ENCODE measurements at regions not wholly inside any gene's neighbourhood (a gene's known extent, or its start where the extent isn't known, plus 50 kb on each side); places are given as distances from the start of the nearest gene placed in this dataset.
"Not testable (repeated sequence)": the region's sequence is repeated elsewhere in the genome, so short reads cannot be mapped to it uniquely, and the experiment has no call there.

DNA sequence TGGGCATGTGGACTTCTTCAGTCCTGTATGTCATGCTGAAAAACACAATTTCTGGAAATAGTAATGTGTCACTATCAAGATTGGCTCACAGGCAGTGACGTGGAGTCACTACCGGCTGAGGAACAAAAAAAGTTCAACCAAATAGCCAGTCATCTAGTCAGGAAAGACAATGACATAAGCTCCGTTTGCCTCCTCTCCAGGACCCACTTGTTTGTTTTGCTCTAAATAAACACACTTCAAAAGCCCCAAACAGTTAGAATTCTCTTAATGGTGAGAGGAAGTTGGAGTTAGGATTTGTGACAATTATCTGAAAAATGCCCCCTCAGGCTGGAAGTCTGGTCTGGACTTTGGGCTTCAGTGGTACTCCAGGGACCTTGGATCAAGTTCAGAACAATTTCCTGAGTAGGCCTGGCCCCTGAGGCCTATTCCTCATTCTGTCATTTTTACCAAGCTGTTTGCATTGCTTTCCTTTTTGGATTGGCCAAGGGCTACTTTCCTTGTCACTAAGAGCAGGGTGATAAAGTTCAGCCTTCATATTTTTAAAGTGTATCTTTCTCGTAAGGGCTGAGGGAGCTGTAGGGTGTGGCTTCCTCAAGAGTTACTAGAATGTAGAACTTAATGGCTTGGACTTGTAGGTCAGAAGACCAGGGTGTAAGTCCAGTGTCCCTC, 98.9 kb downstream of the EOMES start:
- H3K4me3 Mint-ChIP-seq: no peak overlapping the region
- H3K27ac Mint-ChIP-seq: no peak overlapping the region
- DNase-seq (no peak), ATAC-seq (replicated peaks) (no peak)
- H3K4me1 Mint-ChIP-seq (ENCODE audit: low read depth in 2 of 2): peaks cover 28 to 46% of the 10 kb centered on the region in 2 donors
- no peaks in the 10 kb centered on the region for H3K27me3 Mint-ChIP-seq
- H3K9me3 Mint-ChIP-seq: no peaks in the 10 kb centered on the region
- no peaks in the 10 kb centered on the region for H3K36me3 Mint-ChIP-seq (ENCODE audit: insufficient read depth)

DNA sequence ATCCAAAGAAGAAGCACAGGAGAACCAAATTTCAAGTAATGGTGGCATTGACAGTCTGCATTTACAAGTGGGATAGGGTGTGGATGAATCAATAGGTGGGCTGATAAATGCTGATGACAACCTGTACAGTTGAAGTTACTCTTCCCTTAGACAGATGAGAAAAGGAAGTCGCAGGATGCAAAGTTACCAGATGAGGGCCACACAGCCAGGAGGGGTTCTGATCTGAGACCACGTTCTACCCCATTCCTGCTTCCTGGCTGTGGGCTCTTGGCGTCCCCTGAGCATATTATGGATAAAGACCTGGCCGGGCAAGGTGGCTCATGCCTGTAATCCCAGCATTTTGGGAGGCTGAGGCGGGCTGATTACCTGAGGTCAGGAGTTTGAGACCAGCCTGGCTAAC, 104.6 kb downstream of the EOMES start:
- peak overlapping the region in 1 of 2 donors; percentile 64 for H3K27ac Mint-ChIP-seq
- DNase-seq: no peak
- H3K4me3 Mint-ChIP-seq: no peak overlapping the region

DNA sequence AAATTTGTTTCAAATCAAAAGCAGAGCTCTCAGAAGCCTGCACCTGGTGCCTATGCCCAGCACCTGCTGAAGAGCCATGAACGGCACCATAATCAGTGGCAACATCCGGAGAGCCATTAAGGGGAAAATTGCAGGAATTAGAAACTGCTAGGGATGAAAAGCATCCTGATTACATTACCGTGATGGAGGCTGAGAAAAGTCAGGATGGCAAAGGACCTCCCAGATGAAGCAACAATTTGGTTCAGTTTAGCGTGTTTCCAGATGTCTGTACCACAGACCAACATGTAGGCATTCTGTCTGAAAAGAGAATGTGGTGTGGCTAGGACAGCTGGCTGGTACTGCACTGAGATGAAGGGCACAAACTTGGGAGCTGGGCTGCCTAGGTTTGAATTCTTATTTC, 106.1 kb downstream of the EOMES start:
- Mint-ChIP-seq H3K36me3 (ENCODE audit: insufficient read depth) (peaks cover 3% of the 10 kb centered on the region), H3K27ac (no peak overlapping the region), H3K4me1 (ENCODE audit: low read depth in 2 of 2) (peaks cover 0 to 5% of the 10 kb centered on the region in 2 donors), H3K9me3 (peaks cover 3 to 10% of the 10 kb centered on the region in 2 donors), H3K4me3 (no peak overlapping the region), H3K27me3 (no peaks in the 10 kb centered on the region)
- DNase-seq (no peak), ATAC-seq (replicated peaks) (no peak)

More for the DNA sequence above, 104.6 kb downstream of the EOMES start:
- H3K4me1 Mint-ChIP-seq (ENCODE audit: low read depth in 2 of 2): peaks cover 0 to 5% of the 10 kb centered on the region in 2 donors
- H3K27me3 Mint-ChIP-seq: no peaks in the 10 kb centered on the region
- ATAC-seq (replicated peaks): no peak
- peaks cover 3 to 10% of the 10 kb centered on the region in 2 donors for H3K9me3 Mint-ChIP-seq
- H3K36me3 Mint-ChIP-seq (ENCODE audit: insufficient read depth): peaks cover 3% of the 10 kb centered on the region

DNA sequence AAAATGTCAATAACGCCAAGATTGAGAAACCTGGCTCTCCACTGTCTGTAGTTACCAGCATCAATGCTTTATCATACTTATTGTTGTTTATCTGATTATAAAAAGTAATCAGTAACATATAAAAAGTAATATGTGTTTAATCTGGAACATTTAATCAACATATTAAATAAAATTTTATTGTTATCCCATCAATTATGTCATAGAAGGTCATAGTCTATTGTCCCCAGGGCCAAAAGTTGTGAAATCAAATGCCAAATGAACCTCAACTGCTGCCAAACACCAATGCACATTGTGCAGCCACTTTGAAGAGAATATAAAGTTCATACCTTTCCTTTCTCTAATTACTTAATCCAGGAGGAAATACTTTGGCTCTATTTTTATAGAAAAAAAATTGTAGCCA, 106.6 kb downstream of the EOMES start:
- H3K4me3 Mint-ChIP-seq: no peak overlapping the region
- no peak for DNase-seq
- peaks cover 3% of the 10 kb centered on the region for H3K36me3 Mint-ChIP-seq (ENCODE audit: insufficient read depth)
- H3K27ac Mint-ChIP-seq: no peak overlapping the region
- ATAC-seq (replicated peaks): no peak
- peaks cover 0 to 5% of the 10 kb centered on the region in 2 donors for H3K4me1 Mint-ChIP-seq (ENCODE audit: low read depth in 2 of 2)
- H3K27me3 Mint-ChIP-seq: no peaks in the 10 kb centered on the region
- peaks cover 3 to 10% of the 10 kb centered on the region in 2 donors for H3K9me3 Mint-ChIP-seq

DNA sequence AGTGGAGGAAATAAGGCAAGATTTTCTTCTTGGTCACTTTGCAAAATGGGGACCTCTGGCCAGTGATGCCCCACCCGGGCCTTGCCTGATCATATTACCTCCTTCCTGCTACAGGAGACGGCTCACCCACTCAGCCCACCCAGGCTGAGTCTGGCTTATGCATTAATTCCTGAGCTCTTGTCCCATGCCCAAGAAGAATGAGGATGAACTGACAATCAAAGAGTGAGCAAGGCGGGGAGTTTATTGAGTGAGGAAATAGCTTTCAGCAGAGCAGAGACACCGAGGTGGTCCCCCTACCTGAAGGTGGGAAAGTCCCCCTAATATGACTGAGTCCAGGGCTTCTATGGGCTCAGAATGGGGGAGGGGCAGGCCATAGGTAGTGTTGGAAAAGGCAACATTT, 107.5 kb downstream of the EOMES start:
- Mint-ChIP-seq H3K9me3 (peaks cover 3 to 10% of the 10 kb centered on the region in 2 donors), H3K36me3 (ENCODE audit: insufficient read depth) (peaks cover 3% of the 10 kb centered on the region), H3K4me1 (ENCODE audit: low read depth in 2 of 2) (no peaks in the 10 kb centered on the region), H3K27me3 (no peaks in the 10 kb centered on the region), H3K27ac (no peak overlapping the region), H3K4me3 (no peak overlapping the region)
- ATAC-seq (replicated peaks): no peak
- DNase-seq: no peak

DNA sequence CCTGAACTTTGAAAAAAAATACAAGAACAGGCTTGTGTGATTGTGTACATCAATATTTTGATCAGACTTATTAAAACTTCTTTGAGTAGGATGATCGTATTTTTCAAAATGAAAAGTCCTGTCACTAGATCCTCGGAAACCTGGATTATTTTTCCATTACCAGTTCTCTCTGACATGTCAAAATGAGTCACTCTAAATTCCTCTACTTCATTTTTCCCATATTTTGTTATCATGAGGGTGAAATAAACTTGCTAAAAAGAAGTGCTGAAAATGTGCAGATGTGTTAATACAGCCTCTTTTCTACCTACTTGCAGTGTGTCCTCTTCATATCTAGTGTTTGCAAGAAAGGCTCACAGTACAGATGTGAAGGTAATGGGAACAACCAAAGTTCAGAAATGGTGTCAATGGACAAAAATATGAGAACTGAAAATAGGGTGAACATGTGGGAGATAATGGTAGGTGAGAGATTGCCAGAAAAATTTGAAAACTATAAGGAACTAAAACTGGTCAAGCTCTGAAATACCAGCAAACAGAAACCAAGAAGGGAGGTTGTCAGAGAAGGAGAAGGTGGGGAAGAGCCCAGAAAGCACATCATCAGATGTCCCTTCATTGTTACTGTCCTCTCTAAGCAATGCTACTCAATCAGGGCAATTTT, 108.2 kb downstream of the EOMES start:
- ATAC-seq (replicated peaks) (no peak), DNase-seq (no peak)
- Mint-ChIP-seq H3K4me3 (no peak overlapping the region), H3K4me1 (ENCODE audit: low read depth in 2 of 2) (no peaks in the 10 kb centered on the region), H3K9me3 (peaks cover 3 to 10% of the 10 kb centered on the region in 2 donors), H3K27ac (no peak overlapping the region), H3K27me3 (no peaks in the 10 kb centered on the region), H3K36me3 (ENCODE audit: insufficient read depth) (peaks cover 3% of the 10 kb centered on the region)

DNA sequence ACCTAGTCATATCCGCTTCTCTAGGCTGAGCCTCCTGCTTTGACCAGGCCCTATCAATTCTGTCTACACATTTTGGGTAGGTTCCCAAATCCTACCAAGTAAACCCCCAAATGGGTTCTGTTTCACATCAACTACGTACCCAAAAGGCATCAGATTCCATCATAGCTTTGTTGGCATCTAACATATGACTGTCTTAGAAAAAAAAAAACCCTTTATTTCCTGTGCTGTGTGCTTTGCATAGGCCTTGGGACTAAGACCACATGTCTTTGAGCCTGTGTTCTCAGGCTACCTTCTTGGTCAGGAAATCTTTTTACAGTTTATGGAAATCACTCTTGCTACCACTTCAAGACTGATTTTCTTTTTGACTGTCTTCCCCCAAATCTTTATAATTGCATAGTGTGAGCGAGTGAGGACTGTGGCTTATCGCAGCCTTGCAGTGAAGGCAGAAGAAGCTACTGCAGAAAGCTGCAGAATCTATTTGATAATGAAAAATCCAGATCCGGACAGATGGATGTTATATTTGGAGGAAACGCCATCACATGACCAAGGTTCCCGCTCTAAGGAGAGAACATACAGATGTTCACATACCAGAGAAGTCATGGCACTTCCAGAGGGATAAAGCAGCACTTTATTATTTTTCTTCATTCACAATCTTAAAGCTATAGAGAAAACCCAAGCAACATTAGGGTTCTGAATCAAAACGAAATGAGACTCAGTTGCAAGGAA, 111.2 kb downstream of the EOMES start:
- ATAC-seq (replicated peaks): no peak
- H3K27ac Mint-ChIP-seq: no peak overlapping the region

DNA sequence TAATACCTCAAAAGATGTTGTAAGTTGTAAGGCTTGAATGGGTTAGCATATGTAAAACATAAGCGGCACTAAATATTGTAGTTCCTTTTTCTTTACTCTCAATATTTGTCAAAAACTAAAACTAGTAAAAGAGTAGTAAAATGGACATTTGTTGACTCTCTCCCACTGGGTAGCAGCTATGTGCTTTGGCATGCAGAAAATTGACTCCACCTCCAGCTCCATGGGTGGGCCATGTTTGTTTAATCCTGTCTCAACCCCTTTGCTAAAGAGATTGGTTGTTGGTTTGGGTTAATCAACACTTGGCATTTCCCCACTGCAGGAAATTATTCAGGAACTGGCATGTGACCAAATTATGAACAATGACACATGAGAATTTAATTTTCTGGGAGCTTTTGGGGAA, 114.8 kb downstream of the EOMES start:
- no peak overlapping the region for H3K4me3 Mint-ChIP-seq
- H3K27ac Mint-ChIP-seq: no peak overlapping the region
- peaks cover 0 to under 1% of the 10 kb centered on the region in 2 donors for H3K9me3 Mint-ChIP-seq
- H3K27me3 Mint-ChIP-seq: no peaks in the 10 kb centered on the region
- ATAC-seq (replicated peaks) (no peak), DNase-seq (no peak)
- H3K36me3 Mint-ChIP-seq (ENCODE audit: insufficient read depth): no peaks in the 10 kb centered on the region
- no peaks in the 10 kb centered on the region for H3K4me1 Mint-ChIP-seq (ENCODE audit: low read depth in 2 of 2)

More for the DNA sequence above, 111.2 kb downstream of the EOMES start:
- Mint-ChIP-seq H3K27me3 (no peaks in the 10 kb centered on the region), H3K4me3 (no peak overlapping the region), H3K9me3 (peaks cover 3 to 10% of the 10 kb centered on the region in 2 donors), H3K4me1 (ENCODE audit: low read depth in 2 of 2) (no peaks in the 10 kb centered on the region), H3K36me3 (ENCODE audit: insufficient read depth) (peaks cover 3% of the 10 kb centered on the region)
- no peak for DNase-seq

DNA sequence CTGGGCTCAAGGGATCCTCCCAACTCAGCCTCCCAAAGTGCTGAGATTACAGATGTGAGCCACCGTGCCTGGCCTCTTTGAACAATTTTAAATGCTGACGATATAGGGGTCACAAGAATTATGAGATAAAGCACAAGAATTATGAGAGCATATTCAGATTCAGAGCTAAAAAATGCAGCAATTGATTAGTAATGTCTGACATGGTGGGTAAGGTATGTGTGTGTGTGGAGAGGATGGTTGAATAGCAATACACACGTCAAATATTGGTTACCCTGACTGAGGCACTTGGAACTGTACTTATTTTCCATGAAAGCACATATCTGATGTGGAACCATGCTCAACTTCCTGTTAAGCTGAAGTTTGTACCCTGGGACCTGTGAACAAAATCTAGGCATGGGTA, 115.6 kb downstream of the EOMES start:
- no peaks in the 10 kb centered on the region for H3K4me1 Mint-ChIP-seq (ENCODE audit: low read depth in 2 of 2)
- no peaks in the 10 kb centered on the region for H3K36me3 Mint-ChIP-seq (ENCODE audit: insufficient read depth)
- H3K4me3 Mint-ChIP-seq: no peak overlapping the region
- ATAC-seq (replicated peaks) (no peak), DNase-seq (no peak)
- H3K27me3 Mint-ChIP-seq: no peaks in the 10 kb centered on the region
- no peak overlapping the region for H3K27ac Mint-ChIP-seq
- peaks cover 0 to 5% of the 10 kb centered on the region in 2 donors for H3K9me3 Mint-ChIP-seq

DNA sequence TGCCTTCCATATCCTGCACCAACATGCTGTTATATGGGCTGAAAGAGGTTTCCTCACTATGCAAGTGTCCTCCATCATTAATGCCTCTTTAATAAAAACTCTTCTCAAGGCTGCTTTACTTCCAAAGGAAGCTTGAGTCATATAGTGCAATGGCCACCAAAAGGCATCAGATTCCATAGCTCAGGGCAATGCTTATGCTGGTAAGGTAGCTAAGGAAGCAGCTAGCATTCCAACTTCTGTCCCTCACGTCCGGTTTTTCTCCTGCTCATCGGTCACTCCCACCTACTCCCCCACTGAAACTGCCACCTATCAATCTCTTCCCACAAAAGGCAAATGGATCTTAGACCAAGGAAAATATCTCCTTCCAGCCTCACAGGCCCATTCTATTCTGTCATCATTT, 117.1 kb upstream of the SLC4A7 start:
- H3K27me3 Mint-ChIP-seq; H3K27ac Mint-ChIP-seq; ATAC-seq (replicated peaks); H3K9me3 Mint-ChIP-seq; H3K36me3 Mint-ChIP-seq (ENCODE audit: insufficient read depth); DNase-seq; H3K4me3 Mint-ChIP-seq; H3K4me1 Mint-ChIP-seq (ENCODE audit: low read depth in 2 of 2): not testable (repeated sequence)

DNA sequence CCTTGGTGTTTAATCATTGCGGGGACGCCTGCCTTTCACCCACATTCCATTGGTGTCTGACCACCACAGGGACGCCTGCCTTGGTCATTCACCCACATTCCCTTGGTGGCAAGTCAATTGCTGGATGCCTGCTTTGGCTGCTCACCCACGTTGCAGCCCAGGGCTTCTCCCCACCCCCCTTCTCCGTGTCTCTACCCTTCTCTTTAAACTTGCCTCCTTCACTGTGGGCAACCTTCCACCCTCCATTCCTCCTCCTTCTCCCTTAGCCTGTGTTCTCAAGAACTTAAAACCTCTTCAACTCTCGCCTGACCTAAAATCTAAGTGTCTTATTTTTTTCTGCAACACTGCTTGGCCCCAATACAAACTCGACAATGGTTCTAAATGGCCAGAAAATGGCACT, 115.6 kb upstream of the SLC4A7 start:
- not testable (repeated sequence) for H3K27ac Mint-ChIP-seq; H3K9me3 Mint-ChIP-seq; ATAC-seq (replicated peaks); H3K4me1 Mint-ChIP-seq (ENCODE audit: low read depth in 2 of 2); H3K4me3 Mint-ChIP-seq; DNase-seq; H3K27me3 Mint-ChIP-seq; H3K36me3 Mint-ChIP-seq (ENCODE audit: insufficient read depth)

DNA sequence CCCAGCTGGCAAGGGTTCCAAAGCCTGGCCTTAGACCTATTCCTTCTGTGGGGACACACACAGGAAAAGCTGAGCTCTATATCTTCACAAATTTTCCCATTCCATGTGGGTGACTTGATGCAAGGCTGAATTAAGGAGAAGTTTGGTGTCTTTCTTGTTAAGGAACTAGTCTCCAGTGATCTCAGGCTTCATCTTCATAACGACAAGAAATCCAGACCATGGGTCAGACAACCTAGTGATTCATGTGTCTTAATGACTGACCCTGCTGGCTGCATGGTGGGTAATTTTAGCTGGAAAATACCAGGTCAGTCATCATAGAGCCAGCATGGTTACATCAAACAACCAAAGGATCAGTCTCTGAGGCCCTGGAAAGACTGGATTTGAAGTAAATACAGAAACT, 112.7 kb upstream of the SLC4A7 start:
- Mint-ChIP-seq H3K9me3 (no peaks in the 10 kb centered on the region), H3K4me1 (ENCODE audit: low read depth in 2 of 2) (peaks cover 8 to 13% of the 10 kb centered on the region in 2 donors), H3K27me3 (no peaks in the 10 kb centered on the region), H3K27ac (no peak overlapping the region), H3K36me3 (ENCODE audit: insufficient read depth) (no peaks in the 10 kb centered on the region), H3K4me3 (no peak overlapping the region)
- DNase-seq (no peak), ATAC-seq (replicated peaks) (no peak)

DNA sequence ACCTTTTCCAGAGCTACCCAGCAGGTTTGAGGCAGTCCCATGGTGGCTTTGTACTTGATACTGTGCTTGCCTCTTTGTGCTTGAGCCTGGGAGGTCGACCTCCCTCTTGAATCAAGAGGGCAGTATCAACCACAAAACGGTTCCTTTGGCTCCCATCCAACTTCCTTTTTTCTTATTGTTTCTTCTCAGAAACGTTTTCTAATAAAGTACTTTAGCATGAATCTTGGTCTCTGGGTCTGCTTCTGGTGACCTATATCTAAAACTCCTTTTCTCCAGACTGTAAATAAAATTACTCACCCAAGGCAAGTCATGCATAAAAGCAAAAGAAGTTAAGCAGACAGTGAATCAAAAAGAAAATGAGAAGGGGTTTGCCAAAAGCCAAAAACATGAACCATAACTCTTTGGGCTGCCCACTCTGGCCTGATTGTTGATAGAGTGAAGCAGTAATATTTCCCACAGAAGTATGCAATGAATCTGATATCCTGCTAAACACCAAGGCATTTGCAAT, 112.2 kb upstream of the SLC4A7 start:
- Mint-ChIP-seq H3K27ac (peak overlapping the region; percentile 44 to 69), H3K36me3 (ENCODE audit: insufficient read depth) (no peaks in the 10 kb centered on the region), H3K4me1 (ENCODE audit: low read depth in 2 of 2) (peaks cover 13 to 18% of the 10 kb centered on the region in 2 donors), H3K4me3 (no peak overlapping the region), H3K27me3 (no peaks in the 10 kb centered on the region), H3K9me3 (no peaks in the 10 kb centered on the region)
- DNase-seq: no peak
- no peak for ATAC-seq (replicated peaks)

Data from effector memory CD8-positive, alpha-beta T cell (primary cell).